Stimulated activated naive CD8-positive, alpha-beta T cell treated with anti-CD3 and anti-CD28 coated beads, Interleukin-15, Interleukin-2, amounts not matched to agents 100 U/mL and 50 U/mL, for 24 hours (primary cell): ENCODE measurements at regions not wholly inside any gene's neighbourhood (a gene's known extent, or its start where the extent isn't known, plus 50 kb on each side); places are given as distances from the start of the nearest gene placed in this dataset.

Experiments
- ATAC-seq: fragments of 150-1000 bp; cut with Tn5 transposase; one replicate; pipeline ENCODE4 v1.10.0; 2021
- DNase-seq: peaks from one replicate; pipeline ENCODE4 v3.0.0; 2021

- ATAC-seq: no peak
- no peak for DNase-seq
Measured at GRCh38 chr4:20528508-20528907, 171.8 kb upstream of the PACRGL start.

- ATAC-seq (no peak), DNase-seq (no peak)
Measured at GRCh38 chr4:20529691-20530090, 170.6 kb upstream of the PACRGL start.

- no peak for DNase-seq
Measured at GRCh38 chr4:20532116-20532790, 168.0 kb upstream of the PACRGL start.

GRCh38 chr4:20532871-20533870 is 167.1 kb upstream of the PACRGL start:
- DNase-seq: no peak
- no peak for ATAC-seq

More at GRCh38 chr4:20532116-20532790, 168.0 kb upstream of the PACRGL start:
- no peak for ATAC-seq

GRCh38 chr4:20538905-20539304 is 161.4 kb upstream of the PACRGL start:
- no peak for ATAC-seq
- no peak for DNase-seq

GRCh38 chr4:20543131-20543530 is 157.1 kb upstream of the PACRGL start:
- ATAC-seq: no peak

GRCh38 chr4:20544645-20545044 is 155.6 kb upstream of the PACRGL start:
- no peak for DNase-seq
- no peak for ATAC-seq

More at GRCh38 chr4:20543131-20543530, 157.1 kb upstream of the PACRGL start:
- no peak for DNase-seq

GRCh38 chr4:20552004-20552403 is 148.3 kb upstream of the PACRGL start:
- ATAC-seq (no peak), DNase-seq (no peak)

- no peak for ATAC-seq
Measured at GRCh38 chr4:20554134-20554533, 146.1 kb upstream of the PACRGL start.

GRCh38 chr4:20565075-20565721 is 135.1 kb upstream of the PACRGL start:
- ATAC-seq (no peak), DNase-seq (no peak)

More at GRCh38 chr4:20554134-20554533, 146.1 kb upstream of the PACRGL start:
- no peak for DNase-seq

- DNase-seq (no peak), ATAC-seq (no peak)
Measured at GRCh38 chr4:20570981-20571715, 129.1 kb upstream of the PACRGL start.

GRCh38 chr4:20572976-20573375 is 127.3 kb upstream of the PACRGL start:
- no peak for DNase-seq
- no peak for ATAC-seq

- ATAC-seq (no peak), DNase-seq (no peak)
Measured at GRCh38 chr4:20574986-20575385, 125.3 kb upstream of the PACRGL start.

GRCh38 chr4:20575486-20575885 is 124.8 kb upstream of the PACRGL start:
- DNase-seq: no peak
- ATAC-seq: no peak

- no peak for ATAC-seq
- no peak for DNase-seq
Measured at GRCh38 chr4:20576861-20577260, 123.4 kb upstream of the PACRGL start.

GRCh38 chr4:20577702-20578101 is 122.6 kb upstream of the PACRGL start:
- ATAC-seq (no peak), DNase-seq (no peak)

- no peak for ATAC-seq
- no peak for DNase-seq
Measured at GRCh38 chr4:20580907-20581306, 119.4 kb upstream of the PACRGL start.

- DNase-seq: no peak
- ATAC-seq: no peak
Measured at GRCh38 chr4:20589436-20589835, 110.8 kb upstream of the PACRGL start.

- no peak for DNase-seq
- ATAC-seq: no peak
Measured at GRCh38 chr4:20590849-20591248, 109.4 kb upstream of the PACRGL start.

- ATAC-seq: no peak
- no peak for DNase-seq
Measured at GRCh38 chr4:20591571-20591970, 108.7 kb upstream of the PACRGL start.

- ATAC-seq: no peak
- no peak for DNase-seq
Measured at GRCh38 chr4:20592013-20592412, 108.2 kb upstream of the PACRGL start.

GRCh38 chr4:20592663-20593062 is 107.6 kb upstream of the PACRGL start:
- no peak for ATAC-seq
- no peak for DNase-seq
